Adrenal gland (tissue), 5 donors: ENCODE measurements at regions not wholly inside any gene's neighbourhood (a gene's known extent, or its start where the extent isn't known, plus 50 kb on each side); places are given as distances from the start of the nearest gene placed in this dataset.

Experiments used
- CTCF ChIP-seq, 6 experiments: fragments of 450-650 bp in 4 of 6; fragments of 200-600 bp in 2 of 6; sonication (generic) in 1 of 6; IDR thresholded peaks; 1 replicate in 5 of 6; 2 replicates in 1 of 6; pipeline versions ENCODE4 v1.5.1 to v1.8.0; 2016 to 2021; ENCODE audit warnings: antibody characterized with exemption in 6 of 6, mild to moderate bottlenecking in 2 of 6, moderate library complexity in 1 of 6
- POLR2A ChIP-seq, 2 donors: fragments of 450-650 bp; IDR thresholded peaks; one replicate each; pipeline ENCODE4 v1.6.1; 2017; ENCODE audit warnings: antibody characterized with exemption in 2 of 2, mild to moderate bottlenecking in 2 of 2, moderate library complexity in 1 of 2
- donor health status: DM: no; HTN: no; CAD: no.

DNA sequence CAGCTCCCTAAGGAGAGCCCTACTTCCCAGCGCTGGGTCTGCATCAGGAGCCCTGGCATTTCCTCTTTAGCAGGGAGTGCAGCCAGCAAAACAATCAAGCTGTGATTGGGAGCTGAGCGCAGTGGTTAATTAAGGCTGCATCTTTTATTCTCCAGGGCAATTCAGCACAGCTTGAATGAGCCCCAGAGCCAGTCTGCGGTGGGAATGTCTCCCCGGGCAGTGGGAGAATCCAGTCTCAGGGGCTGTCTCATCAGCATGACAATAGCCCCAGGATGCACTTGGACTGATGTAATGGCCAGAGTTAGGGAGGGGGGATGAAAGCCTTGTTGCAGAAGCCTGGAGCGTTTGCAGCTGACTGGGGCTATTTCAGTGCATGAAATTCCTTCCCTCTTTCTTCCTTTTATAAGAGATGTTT is 292.6 kb upstream of the SOX9 start:
- TF ChIP-seq CTCF (IDR thresholded peaks at IDR 0.05) = no peak
- no peak for TF ChIP-seq POLR2A (IDR thresholded peaks at IDR 0.05)
